ENCODE measurements at regions not wholly inside any gene's neighbourhood (a gene's known extent, or its start where the extent isn't known, plus 50 kb on each side); places are given as distances from the start of the nearest gene placed in this dataset.
"Not testable (repeated sequence)": the region's sequence is repeated elsewhere in the genome, so short reads cannot be mapped to it uniquely, and the experiment has no call there.

GRCh38 chr2:91443730-91444115 lies 2752.2 kb downstream of the RPIA start:
- TF ChIP-seq, protein P1, sequence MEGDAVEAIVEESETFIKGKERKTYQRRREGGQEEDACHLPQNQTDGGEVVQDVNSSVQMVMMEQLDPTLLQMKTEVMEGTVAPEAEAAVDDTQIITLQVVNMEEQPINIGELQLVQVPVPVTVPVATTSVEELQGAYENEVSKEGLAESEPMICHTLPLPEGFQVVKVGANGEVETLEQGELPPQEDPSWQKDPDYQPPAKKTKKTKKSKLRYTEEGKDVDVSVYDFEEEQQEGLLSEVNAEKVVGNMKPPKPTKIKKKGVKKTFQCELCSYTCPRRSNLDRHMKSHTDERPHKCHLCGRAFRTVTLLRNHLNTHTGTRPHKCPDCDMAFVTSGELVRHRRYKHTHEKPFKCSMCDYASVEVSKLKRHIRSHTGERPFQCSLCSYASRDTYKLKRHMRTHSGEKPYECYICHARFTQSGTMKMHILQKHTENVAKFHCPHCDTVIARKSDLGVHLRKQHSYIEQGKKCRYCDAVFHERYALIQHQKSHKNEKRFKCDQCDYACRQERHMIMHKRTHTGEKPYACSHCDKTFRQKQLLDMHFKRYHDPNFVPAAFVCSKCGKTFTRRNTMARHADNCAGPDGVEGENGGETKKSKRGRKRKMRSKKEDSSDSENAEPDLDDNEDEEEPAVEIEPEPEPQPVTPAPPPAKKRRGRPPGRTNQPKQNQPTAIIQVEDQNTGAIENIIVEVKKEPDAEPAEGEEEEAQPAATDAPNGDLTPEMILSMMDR (IDR thresholded peaks at IDR 0.05), result not testable (repeated sequence)
- not testable (repeated sequence) for TF ChIP-seq POLR2A (IDR thresholded peaks at IDR 0.05)

Measured in adrenal gland (tissue), 5 donors.